T-helper 2 cell treated with Interferon-gamma antibody and Interleukin-4, amounts not matched to agents 100 ng/mL and 5 ng/mL, for 36 hours (primary cell): ENCODE measurements at regions not wholly inside any gene's neighbourhood (a gene's known extent, or its start where the extent isn't known, plus 50 kb on each side); places are given as distances from the start of the nearest gene placed in this dataset.

Experiments
- intact Hi-C: fragments of 100-400 bp; cut with micrococcal nuclease; formaldehyde crosslinking; loops from one replicate; pipeline ENCODE4 v1.15.1; 2023

- intact Hi-C loops: no loop called here
Observed at GRCh38 chr1:194215448-194215847, 1029.0 kb upstream of the B3GALT2 start.

- intact Hi-C loops: no loop called here
Observed at GRCh38 chr1:194214735-194215134, 1028.3 kb upstream of the B3GALT2 start.

- intact Hi-C loops: no loop called here
Observed at GRCh38 chr1:194209920-194210319, 1023.5 kb upstream of the B3GALT2 start.

GRCh38 chr1:194208674-194209073 lies 1022.3 kb upstream of the B3GALT2 start:
- intact Hi-C loops: no loop called here

- intact Hi-C loops: no loop called here
Observed at GRCh38 chr1:194196562-194196961, 1010.1 kb upstream of the B3GALT2 start.

GRCh38 chr1:194194724-194195123 lies 1008.3 kb upstream of the B3GALT2 start:
- intact Hi-C loops: no loop called here

- intact Hi-C loops: no loop called here
Observed at GRCh38 chr1:194184974-194185373, 998.6 kb upstream of the B3GALT2 start.

- intact Hi-C loops: no loop called here
Observed at GRCh38 chr1:194184425-194184824, 998.0 kb upstream of the B3GALT2 start.

GRCh38 chr1:194181845-194182244 lies 995.4 kb upstream of the B3GALT2 start:
- intact Hi-C loops: no loop called here

GRCh38 chr1:194176212-194176611 lies 989.8 kb upstream of the B3GALT2 start:
- intact Hi-C loops: no loop called here

GRCh38 chr1:194175251-194175650 lies 988.8 kb upstream of the B3GALT2 start:
- intact Hi-C loops: no loop called here

GRCh38 chr1:194174528-194174927 lies 988.1 kb upstream of the B3GALT2 start:
- intact Hi-C loops: no loop called here

- intact Hi-C loops: no loop called here
Observed at GRCh38 chr1:194171596-194171995, 985.2 kb upstream of the B3GALT2 start.

GRCh38 chr1:194167956-194168640 lies 981.7 kb upstream of the B3GALT2 start:
- intact Hi-C loops: no loop called here

- intact Hi-C loops: no loop called here
Observed at GRCh38 chr1:194164755-194165154, 978.3 kb upstream of the B3GALT2 start.

- intact Hi-C loops: no loop called here
Observed at GRCh38 chr1:194161591-194161990, 975.2 kb upstream of the B3GALT2 start.

GRCh38 chr1:194159941-194160340 lies 973.5 kb upstream of the B3GALT2 start:
- intact Hi-C loops: no loop called here

GRCh38 chr1:194155962-194156361 lies 969.5 kb upstream of the B3GALT2 start:
- intact Hi-C loops: no loop called here

GRCh38 chr1:194151056-194151455 lies 964.6 kb upstream of the B3GALT2 start:
- intact Hi-C loops: no loop called here

- intact Hi-C loops: no loop called here
Observed at GRCh38 chr1:194150242-194150641, 963.8 kb upstream of the B3GALT2 start.

- intact Hi-C loops: no loop called here
Observed at GRCh38 chr1:194133152-194133551, 946.7 kb upstream of the B3GALT2 start.

- intact Hi-C loops: no loop called here
Observed at GRCh38 chr1:194118086-194118485, 931.7 kb upstream of the B3GALT2 start.

- intact Hi-C loops: no loop called here
Observed at GRCh38 chr1:194117582-194117981, 931.2 kb upstream of the B3GALT2 start.

GRCh38 chr1:194114288-194114687 lies 927.9 kb upstream of the B3GALT2 start:
- intact Hi-C loops: no loop called here
